HCT116 (cell line): ENCODE measurements at regions not wholly inside any gene's neighbourhood (a gene's known extent, or its start where the extent isn't known, plus 50 kb on each side); places are given as distances from the start of the nearest gene placed in this dataset.

Experiments used
- ATAC-seq: fragments of 200-7000 bp; cut with Tn5 transposase; 2 replicates; pipeline ENCODE4 v1.9.1; 2020; ENCODE audit warnings: mild to moderate bottlenecking, moderate library complexity
- BruUV-seq: library from RNA; stranded (reverse); fragments of 400-500 nt; replicated peaks from 2 replicates; lab custom pipeline; 2021; lab: Mats Ljungman, UMichigan
- CTCF ChIA-PET: fragments of 300-600 bp; sonication (Branson Sonifier 250); formaldehyde crosslinking; loops from one replicate; lab custom pipeline; 2021; ENCODE audit warnings: antibody characterized with exemption; lab: Charles Lee
- POLR2A ChIA-PET: fragments of 300-600, 350-600 bp; sonication (Branson Sonifier 250); formaldehyde crosslinking; loops from one replicate; lab custom pipeline; 2021; ENCODE audit warnings: antibody characterized with exemption; lab: Charles Lee
- RAD21 ChIA-PET, 2 experiments: fragments of 300-600 bp; sonication (Branson Sonifier 250); formaldehyde crosslinking; loops; one replicate each; lab custom pipeline; 2023; ENCODE audit warnings: low total read pairs in 2 of 2; ENCODE audit not compliant: uncharacterized antibody in 2 of 2, unreplicated experiment in 2 of 2, low non-redundant PET in 1 of 2; lab: Charles Lee
- DNase-seq: peaks from one replicate; pipeline ENCODE4 v3.0.0-alpha.2; 2010; ENCODE audit warnings: low read depth, low spot score
- H2AFZ ChIP-seq: fragments of 200-600 bp; shearing (Covaris generic), sonication (generic); 2 replicates; pipeline ENCODE4 v1.6.1; 2017; ENCODE audit warnings: low read depth, mixed run types, mixed read lengths, antibody characterized with exemption, low read length; ENCODE audit not compliant: poor library complexity, severe bottlenecking
- H3K27ac ChIP-seq: 2 replicates; pipeline ENCODE4 v1.5.1; 2012; ENCODE audit warnings: low read depth, low read length
- H3K27me3 ChIP-seq: fragments of 200-600 bp; sonication (generic); 2 replicates; pipeline ENCODE4 v1.6.1; 2016; ENCODE audit warnings: mixed run types, low read length, mixed read lengths; ENCODE audit not compliant: insufficient read depth
- H3K36me3 ChIP-seq, 2 experiments: fragments of 200-500 bp in 1 of 2; fragments of 200-600 bp in 1 of 2; sonication (Bioruptor generic) in 1 of 2; sonication (generic) in 1 of 2; 2 replicates each; pipeline versions ENCODE4 v1.5.1 to v1.6.1; 2014 to 2016; ENCODE audit warnings: low read length in 2 of 2, inconsistent platforms in 1 of 2, mixed read lengths in 1 of 2, mixed run types in 1 of 2; ENCODE audit not compliant: insufficient read depth in 2 of 2, control insufficient read depth in 1 of 2
- H3K4me1 ChIP-seq, 2 experiments: fragments of 200-600 bp in 1 of 2; sonication (generic) in 1 of 2; 2 replicates each; pipeline versions ENCODE4 v1.5.1 to v1.6.1; 2012 to 2017; ENCODE audit warnings: low read length in 2 of 2, inconsistent platforms in 1 of 2, mild to moderate bottlenecking in 1 of 2, mixed read lengths in 1 of 2, mixed run types in 1 of 2, moderate library complexity in 1 of 2; ENCODE audit not compliant: insufficient read depth in 2 of 2, control insufficient read depth in 1 of 2
- H3K4me2 ChIP-seq: fragments of 200-600 bp; sonication (generic); 2 replicates; pipeline ENCODE4 v1.6.1; 2017; ENCODE audit warnings: mixed run types, low read length, mixed read lengths
- H3K4me3 ChIP-seq, 2 experiments: fragments of 200-600 bp in 1 of 2; sonication (generic) in 1 of 2; replicated peaks in 1 of 2; 2 replicates each; pipeline ENCODE4 v1.5.1; 2011 to 2016; ENCODE audit warnings: low read length in 2 of 2, control low read depth in 1 of 2, low read depth in 1 of 2, mild to moderate bottlenecking in 1 of 2, mixed read lengths in 1 of 2, mixed run types in 1 of 2
- H3K79me2 ChIP-seq: fragments of 200-600 bp; sonication (generic); 2 replicates; pipeline ENCODE4 v1.6.1; 2017; ENCODE audit warnings: mild to moderate bottlenecking, mixed run types, low read length, moderate library complexity, mixed read lengths; ENCODE audit not compliant: insufficient read depth
- H3K9ac ChIP-seq: fragments of 200-600 bp; sonication (generic); 2 replicates; pipeline ENCODE4 v1.6.1; 2016; ENCODE audit warnings: low read length, mixed read lengths
- H3K9me2 ChIP-seq: fragments of 200-600 bp; sonication (generic), shearing (Covaris generic); 2 replicates; pipeline ENCODE4 v1.6.1; 2017; ENCODE audit warnings: mixed run types, mild to moderate bottlenecking, moderate library complexity; ENCODE audit not compliant: insufficient read depth
- H3K9me3 ChIP-seq, 2 experiments: fragments of 200-500 bp in 1 of 2; fragments of 200-600 bp in 1 of 2; sonication (Bioruptor generic) in 1 of 2; sonication (generic) in 1 of 2; 2 replicates each; pipeline ENCODE4 v1.6.1; 2014 to 2017; ENCODE audit warnings: low read length in 2 of 2, mixed read lengths in 2 of 2, inconsistent platforms in 1 of 2, low read depth in 1 of 2, mild to moderate bottlenecking in 1 of 2, mixed run types in 1 of 2, moderate library complexity in 1 of 2; ENCODE audit not compliant: control insufficient read depth in 1 of 2, insufficient read depth in 1 of 2
- H4K20me1 ChIP-seq: fragments of 200-600 bp; sonication (generic), shearing (Covaris generic); 2 replicates; pipeline ENCODE4 v1.6.1; 2017; ENCODE audit warnings: mixed run types, mild to moderate bottlenecking, moderate library complexity; ENCODE audit not compliant: insufficient read depth
- CBX3 ChIP-seq: IDR thresholded peaks from 2 replicates; pipeline ENCODE4 v1.6.1; 2012; ENCODE audit warnings: low read depth
- EGR1 ChIP-seq: IDR thresholded peaks from 2 replicates; pipeline ENCODE4 v1.6.1; 2012; ENCODE audit warnings: low read depth
- ELF1 ChIP-seq: IDR thresholded peaks from 2 replicates; pipeline ENCODE4 v1.6.1; 2012; ENCODE audit warnings: low read depth, borderline replicate concordance
- EZH2 ChIP-seq: fragments of 200-600 bp; sonication (generic); IDR thresholded peaks from 2 replicates; pipeline ENCODE4 v1.6.1; 2017; ENCODE audit warnings: antibody characterized with exemption, mixed run types
- EZH2phosphoT487 ChIP-seq: fragments of 200-600 bp; IDR thresholded peaks from 2 replicates; pipeline ENCODE4 v1.6.1; 2018; ENCODE audit warnings: antibody characterized with exemption, borderline replicate concordance
- POLR2A ChIP-seq: IDR thresholded peaks from 2 replicates; pipeline ENCODE4 v1.7.0; 2011; ENCODE audit warnings: borderline replicate concordance; ENCODE audit not compliant: insufficient read depth, insufficient read length; ENCODE audit errors: extremely low read depth
- POLR2AphosphoS5 ChIP-seq: IDR thresholded peaks from 2 replicates; pipeline ENCODE4 v1.6.1; 2011; ENCODE audit warnings: mild to moderate bottlenecking, low read depth, low read length, moderate library complexity
- RAD21 ChIP-seq: IDR thresholded peaks from 2 replicates; pipeline ENCODE4 v1.6.1; 2012; ENCODE audit warnings: low read depth, mild to moderate bottlenecking
- SIN3A ChIP-seq: IDR thresholded peaks from 2 replicates; pipeline ENCODE4 v1.6.1; 2012; ENCODE audit warnings: low read depth
- SP1 ChIP-seq: IDR thresholded peaks from 2 replicates; pipeline ENCODE4 v1.6.1; 2012; ENCODE audit warnings: low read depth
- SRF ChIP-seq: IDR thresholded peaks from 2 replicates; pipeline ENCODE4 v1.6.1; 2012; ENCODE audit warnings: low read depth
- TCF7L2 ChIP-seq: IDR thresholded peaks from 2 replicates; pipeline ENCODE4 v1.7.0; 2011; ENCODE audit warnings: borderline replicate concordance, inconsistent platforms; ENCODE audit not compliant: insufficient read depth, insufficient read length; ENCODE audit errors: extremely low read depth
- YY1 ChIP-seq: IDR thresholded peaks from 2 replicates; pipeline ENCODE4 v1.6.1; 2011; ENCODE audit warnings: low read length, low read depth, moderate library complexity, mild to moderate bottlenecking; ENCODE audit not compliant: insufficient replicate concordance; ENCODE audit errors: extremely low read depth
- ZFX ChIP-seq: fragments of 450-650 bp; IDR thresholded peaks from 2 replicates; pipeline ENCODE4 v1.6.1; 2017
- ZNF274 ChIP-seq: fragments of 200-500 bp; sonication (Bioruptor generic); IDR thresholded peaks from 2 replicates; pipeline ENCODE4 v1.6.1; 2014; ENCODE audit warnings: mild to moderate bottlenecking, low read depth, low read length, inconsistent platforms
- intact Hi-C: fragments of 100-400 bp; cut with micrococcal nuclease; formaldehyde crosslinking; loops from 2 replicates; pipeline ENCODE4 v1.10.0; 2022
- TF ChIP-seq, protein P1 (sequence below): IDR thresholded peaks from 2 replicates; pipeline ENCODE4 v1.6.1; 2012
- TF ChIP-seq, protein P2 (sequence below), 3 experiments: fragments of 200-600 bp in 1 of 3; sonication (generic) in 1 of 3; IDR thresholded peaks in 2 of 3; conservative IDR thresholded peaks in 1 of 3; 2 replicates each; pipeline ENCODE4 v1.5.1; 2012 to 2017; ENCODE audit warnings: low read depth in 2 of 3, low read length in 2 of 3, antibody characterized with exemption in 1 of 3, borderline replicate concordance in 1 of 3, control low read depth in 1 of 3, mild to moderate bottlenecking in 1 of 3, mixed read lengths in 1 of 3, mixed run types in 1 of 3, moderate library complexity in 1 of 3; ENCODE audit not compliant: insufficient read depth in 1 of 3
- TF ChIP-seq, protein P3 (sequence below): IDR thresholded peaks from 2 replicates; pipeline ENCODE4 v1.6.1; 2011; ENCODE audit warnings: mild to moderate bottlenecking, low read length, moderate library complexity; ENCODE audit not compliant: insufficient replicate concordance; ENCODE audit errors: extremely low read depth
- TF ChIP-seq, protein P4 (sequence below): IDR thresholded peaks from 2 replicates; pipeline ENCODE4 v1.6.1; 2012; ENCODE audit warnings: low read depth
- TF ChIP-seq, protein P5 (sequence below): IDR thresholded peaks from 2 replicates; pipeline ENCODE4 v1.6.1; 2012

DNA sequence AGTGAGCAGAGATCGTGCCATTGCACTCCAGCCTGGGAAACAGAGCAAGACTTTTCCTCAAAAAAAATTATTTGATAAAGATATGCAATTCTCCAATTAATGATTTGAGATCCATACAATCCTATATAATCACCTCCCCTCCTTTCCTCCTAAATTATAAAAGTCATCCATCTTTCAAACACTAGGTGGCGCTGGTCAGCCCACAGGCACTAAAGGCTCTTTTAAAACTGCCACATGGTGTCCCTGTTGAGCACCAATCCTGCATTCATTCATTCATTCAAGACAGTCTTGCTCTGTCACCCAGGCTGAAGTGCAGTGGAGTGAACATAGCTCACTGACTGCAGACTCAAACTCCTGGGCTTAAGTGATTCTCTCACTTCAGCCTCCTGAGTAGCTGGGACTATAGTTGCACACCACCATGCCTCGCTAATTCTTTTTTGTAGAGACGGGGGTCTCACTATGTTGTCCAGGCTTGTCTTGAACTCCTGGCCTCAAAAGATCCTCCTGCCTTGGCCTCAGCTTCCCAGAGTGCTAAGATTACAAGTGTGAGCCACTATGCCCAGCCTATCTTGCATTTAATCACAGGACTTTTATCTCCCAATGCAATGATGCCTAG is 58.7 kb upstream of the SLC2A12 start:
- no peaks in the 10 kb centered on the region for H3K27me3 ChIP-seq
- ATAC-seq (peak; percentile 81), DNase-seq (peak; percentile 58)
- BruUV-seq: no TSS peak
- intact Hi-C loops: loop anchor here (1.0 kb wide), 2 partner anchors 712 to 771 kb away; no protein-coding TSS in a partner anchor
- no peaks in the 10 kb centered on the region for H4K20me1 ChIP-seq
- H3K27ac ChIP-seq: no peak overlapping the region
- H3K4me2 ChIP-seq: no peak overlapping the region
- ChIA-PET RAD21 (no interaction called here), POLR2A (no interaction called here), CTCF (interaction anchor here (0.7 to 4.3 kb wide), 6 partner anchors 12 to 830 kb away, joined by 3 to 27 read pairs (median 4); no protein-coding TSS in a partner anchor)
- H3K79me2 ChIP-seq: no peaks in the 10 kb centered on the region
- H3K36me3 ChIP-seq: no peaks in the 10 kb centered on the region
- H3K4me1 ChIP-seq: no peaks in the 10 kb centered on the region
- H2AFZ ChIP-seq: no peak overlapping the region
- no peaks in the 10 kb centered on the region for H3K9me2 ChIP-seq
- no peak overlapping the region for H3K4me3 ChIP-seq
- no peaks in the 10 kb centered on the region for H3K9me3 ChIP-seq
- H3K9ac ChIP-seq: no peak overlapping the region
- TF ChIP-seq POLR2AphosphoS5: no peak
- no peak for TF ChIP-seq POLR2A
- TF ChIP-seq, protein P1, sequence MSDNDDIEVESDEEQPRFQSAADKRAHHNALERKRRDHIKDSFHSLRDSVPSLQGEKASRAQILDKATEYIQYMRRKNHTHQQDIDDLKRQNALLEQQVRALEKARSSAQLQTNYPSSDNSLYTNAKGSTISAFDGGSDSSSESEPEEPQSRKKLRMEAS: no peak
- TF ChIP-seq ZFX: no peak
- TF ChIP-seq, protein P2, sequence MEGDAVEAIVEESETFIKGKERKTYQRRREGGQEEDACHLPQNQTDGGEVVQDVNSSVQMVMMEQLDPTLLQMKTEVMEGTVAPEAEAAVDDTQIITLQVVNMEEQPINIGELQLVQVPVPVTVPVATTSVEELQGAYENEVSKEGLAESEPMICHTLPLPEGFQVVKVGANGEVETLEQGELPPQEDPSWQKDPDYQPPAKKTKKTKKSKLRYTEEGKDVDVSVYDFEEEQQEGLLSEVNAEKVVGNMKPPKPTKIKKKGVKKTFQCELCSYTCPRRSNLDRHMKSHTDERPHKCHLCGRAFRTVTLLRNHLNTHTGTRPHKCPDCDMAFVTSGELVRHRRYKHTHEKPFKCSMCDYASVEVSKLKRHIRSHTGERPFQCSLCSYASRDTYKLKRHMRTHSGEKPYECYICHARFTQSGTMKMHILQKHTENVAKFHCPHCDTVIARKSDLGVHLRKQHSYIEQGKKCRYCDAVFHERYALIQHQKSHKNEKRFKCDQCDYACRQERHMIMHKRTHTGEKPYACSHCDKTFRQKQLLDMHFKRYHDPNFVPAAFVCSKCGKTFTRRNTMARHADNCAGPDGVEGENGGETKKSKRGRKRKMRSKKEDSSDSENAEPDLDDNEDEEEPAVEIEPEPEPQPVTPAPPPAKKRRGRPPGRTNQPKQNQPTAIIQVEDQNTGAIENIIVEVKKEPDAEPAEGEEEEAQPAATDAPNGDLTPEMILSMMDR (IDR thresholded peaks at IDR 0.05 in 2 of 3, conservative IDR thresholded peaks at IDR 0.05 in 1 of 3; ENCODE audit: borderline replicate concordance in 1 of 3, insufficient read depth in 1 of 3, low read depth in 2 of 3, low read length in 2 of 3): peak; percentile 87 to 99 (median 98)
- TF ChIP-seq RAD21: peak; percentile 56
- no peak for TF ChIP-seq SIN3A
- TF ChIP-seq EGR1: no peak
- TF ChIP-seq CBX3: peak; percentile 47
- TF ChIP-seq EZH2: no peak
- TF ChIP-seq SP1: 0 out of 2 replicates have a peak, but pooled peaks have one; percentile 10
- TF ChIP-seq, protein P3, sequence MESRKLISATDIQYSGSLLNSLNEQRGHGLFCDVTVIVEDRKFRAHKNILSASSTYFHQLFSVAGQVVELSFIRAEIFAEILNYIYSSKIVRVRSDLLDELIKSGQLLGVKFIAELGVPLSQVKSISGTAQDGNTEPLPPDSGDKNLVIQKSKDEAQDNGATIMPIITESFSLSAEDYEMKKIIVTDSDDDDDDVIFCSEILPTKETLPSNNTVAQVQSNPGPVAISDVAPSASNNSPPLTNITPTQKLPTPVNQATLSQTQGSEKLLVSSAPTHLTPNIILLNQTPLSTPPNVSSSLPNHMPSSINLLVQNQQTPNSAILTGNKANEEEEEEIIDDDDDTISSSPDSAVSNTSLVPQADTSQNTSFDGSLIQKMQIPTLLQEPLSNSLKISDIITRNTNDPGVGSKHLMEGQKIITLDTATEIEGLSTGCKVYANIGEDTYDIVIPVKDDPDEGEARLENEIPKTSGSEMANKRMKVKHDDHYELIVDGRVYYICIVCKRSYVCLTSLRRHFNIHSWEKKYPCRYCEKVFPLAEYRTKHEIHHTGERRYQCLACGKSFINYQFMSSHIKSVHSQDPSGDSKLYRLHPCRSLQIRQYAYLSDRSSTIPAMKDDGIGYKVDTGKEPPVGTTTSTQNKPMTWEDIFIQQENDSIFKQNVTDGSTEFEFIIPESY: no peak
- no peak for TF ChIP-seq ZNF274
- peak; percentile 13 for TF ChIP-seq YY1
- TF ChIP-seq, protein P4, sequence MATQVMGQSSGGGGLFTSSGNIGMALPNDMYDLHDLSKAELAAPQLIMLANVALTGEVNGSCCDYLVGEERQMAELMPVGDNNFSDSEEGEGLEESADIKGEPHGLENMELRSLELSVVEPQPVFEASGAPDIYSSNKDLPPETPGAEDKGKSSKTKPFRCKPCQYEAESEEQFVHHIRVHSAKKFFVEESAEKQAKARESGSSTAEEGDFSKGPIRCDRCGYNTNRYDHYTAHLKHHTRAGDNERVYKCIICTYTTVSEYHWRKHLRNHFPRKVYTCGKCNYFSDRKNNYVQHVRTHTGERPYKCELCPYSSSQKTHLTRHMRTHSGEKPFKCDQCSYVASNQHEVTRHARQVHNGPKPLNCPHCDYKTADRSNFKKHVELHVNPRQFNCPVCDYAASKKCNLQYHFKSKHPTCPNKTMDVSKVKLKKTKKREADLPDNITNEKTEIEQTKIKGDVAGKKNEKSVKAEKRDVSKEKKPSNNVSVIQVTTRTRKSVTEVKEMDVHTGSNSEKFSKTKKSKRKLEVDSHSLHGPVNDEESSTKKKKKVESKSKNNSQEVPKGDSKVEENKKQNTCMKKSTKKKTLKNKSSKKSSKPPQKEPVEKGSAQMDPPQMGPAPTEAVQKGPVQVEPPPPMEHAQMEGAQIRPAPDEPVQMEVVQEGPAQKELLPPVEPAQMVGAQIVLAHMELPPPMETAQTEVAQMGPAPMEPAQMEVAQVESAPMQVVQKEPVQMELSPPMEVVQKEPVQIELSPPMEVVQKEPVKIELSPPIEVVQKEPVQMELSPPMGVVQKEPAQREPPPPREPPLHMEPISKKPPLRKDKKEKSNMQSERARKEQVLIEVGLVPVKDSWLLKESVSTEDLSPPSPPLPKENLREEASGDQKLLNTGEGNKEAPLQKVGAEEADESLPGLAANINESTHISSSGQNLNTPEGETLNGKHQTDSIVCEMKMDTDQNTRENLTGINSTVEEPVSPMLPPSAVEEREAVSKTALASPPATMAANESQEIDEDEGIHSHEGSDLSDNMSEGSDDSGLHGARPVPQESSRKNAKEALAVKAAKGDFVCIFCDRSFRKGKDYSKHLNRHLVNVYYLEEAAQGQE: no peak
- TF ChIP-seq, protein P5, sequence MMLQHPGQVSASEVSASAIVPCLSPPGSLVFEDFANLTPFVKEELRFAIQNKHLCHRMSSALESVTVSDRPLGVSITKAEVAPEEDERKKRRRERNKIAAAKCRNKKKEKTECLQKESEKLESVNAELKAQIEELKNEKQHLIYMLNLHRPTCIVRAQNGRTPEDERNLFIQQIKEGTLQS: no peak
- no peak for TF ChIP-seq SRF
- TF ChIP-seq TCF7L2: no peak
- TF ChIP-seq ELF1: no peak
- no peak for TF ChIP-seq EZH2phosphoT487
